ENCODE measurements at regions not wholly inside any gene's neighbourhood (a gene's known extent, or its start where the extent isn't known, plus 50 kb on each side); places are given as distances from the start of the nearest gene placed in this dataset.
"Not testable (repeated sequence)": the region's sequence is repeated elsewhere in the genome, so short reads cannot be mapped to it uniquely, and the experiment has no call there.

DNA sequence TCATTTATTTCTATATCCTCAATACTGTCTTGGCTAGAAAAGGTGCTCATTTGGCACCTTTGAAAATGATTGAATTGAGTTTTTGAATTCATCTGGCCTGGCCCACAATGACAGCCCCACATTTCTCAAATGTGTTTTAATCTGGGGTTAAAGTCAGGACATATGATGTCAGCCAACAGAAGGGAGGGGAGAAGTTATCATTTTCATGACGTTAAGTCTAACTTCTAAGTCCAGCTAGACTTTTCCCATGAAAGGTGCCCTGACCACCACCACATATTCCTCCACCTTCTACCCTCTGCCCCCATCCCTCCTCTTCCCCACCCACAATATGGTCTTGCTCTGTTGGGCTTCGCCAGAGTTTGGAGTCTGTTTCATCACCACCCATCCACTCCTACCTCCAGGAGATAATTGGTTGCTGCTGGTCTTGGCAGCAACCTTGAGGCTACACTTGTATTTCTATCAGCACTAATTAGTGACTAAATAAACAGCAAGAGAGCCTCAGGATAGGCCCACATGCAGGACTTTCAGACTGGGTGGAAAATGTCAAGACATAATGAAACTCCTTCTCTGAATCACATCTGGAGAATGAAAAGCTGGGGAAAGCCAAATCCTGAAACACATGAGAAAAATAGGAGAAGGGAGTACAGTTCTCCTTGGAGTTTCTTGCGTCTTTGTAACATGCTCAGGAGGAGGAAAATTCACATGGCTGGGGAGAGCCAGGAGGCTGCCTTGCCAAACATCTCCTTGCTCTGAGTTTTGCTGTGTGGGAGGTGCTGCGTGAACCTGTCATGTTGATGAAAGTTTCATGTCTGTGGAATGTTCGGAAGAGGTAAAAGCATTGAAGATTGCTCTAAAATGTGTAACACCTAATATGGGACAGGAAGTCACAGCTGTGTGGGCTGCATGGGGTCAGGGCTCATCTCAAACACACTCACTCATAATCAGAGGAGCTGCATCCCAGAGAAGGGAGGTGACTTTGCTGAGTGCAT, 544.7 kb upstream of the KLF4 start:
- Histone ChIP-seq H3K4me1 (no peaks in the 10 kb centered on the region), H3K9me3 (no peaks in the 10 kb centered on the region), H3K4me3 (no peak overlapping the region), H3K27ac (no peak overlapping the region), H3K27me3 (no peaks in the 10 kb centered on the region), H3K36me3 (no peaks in the 10 kb centered on the region)
- DNase-seq (ENCODE audit: low spot score): no peak
- TF ChIP-seq, protein P1, sequence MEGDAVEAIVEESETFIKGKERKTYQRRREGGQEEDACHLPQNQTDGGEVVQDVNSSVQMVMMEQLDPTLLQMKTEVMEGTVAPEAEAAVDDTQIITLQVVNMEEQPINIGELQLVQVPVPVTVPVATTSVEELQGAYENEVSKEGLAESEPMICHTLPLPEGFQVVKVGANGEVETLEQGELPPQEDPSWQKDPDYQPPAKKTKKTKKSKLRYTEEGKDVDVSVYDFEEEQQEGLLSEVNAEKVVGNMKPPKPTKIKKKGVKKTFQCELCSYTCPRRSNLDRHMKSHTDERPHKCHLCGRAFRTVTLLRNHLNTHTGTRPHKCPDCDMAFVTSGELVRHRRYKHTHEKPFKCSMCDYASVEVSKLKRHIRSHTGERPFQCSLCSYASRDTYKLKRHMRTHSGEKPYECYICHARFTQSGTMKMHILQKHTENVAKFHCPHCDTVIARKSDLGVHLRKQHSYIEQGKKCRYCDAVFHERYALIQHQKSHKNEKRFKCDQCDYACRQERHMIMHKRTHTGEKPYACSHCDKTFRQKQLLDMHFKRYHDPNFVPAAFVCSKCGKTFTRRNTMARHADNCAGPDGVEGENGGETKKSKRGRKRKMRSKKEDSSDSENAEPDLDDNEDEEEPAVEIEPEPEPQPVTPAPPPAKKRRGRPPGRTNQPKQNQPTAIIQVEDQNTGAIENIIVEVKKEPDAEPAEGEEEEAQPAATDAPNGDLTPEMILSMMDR (IDR thresholded peaks at IDR 0.05): no peak

DNA sequence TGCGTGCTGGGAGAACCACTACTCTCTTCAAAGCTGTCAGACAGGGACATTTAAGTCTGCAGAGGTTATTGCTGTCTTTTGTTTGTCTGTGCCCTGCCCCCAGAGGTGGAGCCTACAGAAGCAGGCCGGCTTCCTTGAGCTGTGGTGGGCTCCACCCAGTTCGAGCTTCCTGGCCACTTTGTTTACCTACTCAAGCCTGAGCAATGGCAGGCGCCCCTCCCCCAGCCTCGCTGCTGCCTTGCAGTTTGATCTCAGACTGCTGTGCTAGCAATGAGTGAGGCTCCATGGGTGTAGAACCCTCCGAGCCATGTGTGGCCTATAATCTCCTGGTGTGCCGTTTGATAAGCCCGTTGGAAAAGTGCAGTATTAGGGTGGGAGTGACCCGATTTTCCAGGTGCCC, 542.5 kb upstream of the KLF4 start:
- not testable (repeated sequence) for H3K4me1 ChIP-seq; H3K4me3 ChIP-seq; H3K27ac ChIP-seq; H3K9me3 ChIP-seq; DNase-seq (ENCODE audit: low spot score); H3K36me3 ChIP-seq; H3K27me3 ChIP-seq

DNA sequence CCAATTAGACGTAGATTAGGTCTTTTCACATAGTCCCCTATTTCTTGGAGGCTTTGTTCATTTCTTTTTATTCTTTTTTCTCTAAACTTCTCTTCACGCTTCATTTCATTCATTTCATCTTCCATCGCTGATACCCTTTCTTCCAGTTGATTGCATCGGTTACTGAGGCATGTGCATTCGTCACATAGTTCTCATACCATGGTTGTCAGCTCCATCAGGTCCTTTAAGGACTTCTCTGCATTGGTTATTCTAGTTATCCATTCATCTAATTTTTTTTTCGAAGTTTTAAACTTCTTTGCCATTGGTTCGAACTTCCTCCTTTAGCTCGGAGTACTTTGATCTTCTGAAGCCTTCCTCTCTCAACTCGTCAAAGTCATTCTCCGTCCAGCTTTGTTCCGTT, 541.7 kb upstream of the KLF4 start:
- not testable (repeated sequence) for H3K4me1 ChIP-seq; H3K9me3 ChIP-seq; H3K4me3 ChIP-seq; H3K27me3 ChIP-seq; H3K27ac ChIP-seq; H3K36me3 ChIP-seq; DNase-seq (ENCODE audit: low spot score)

DNA sequence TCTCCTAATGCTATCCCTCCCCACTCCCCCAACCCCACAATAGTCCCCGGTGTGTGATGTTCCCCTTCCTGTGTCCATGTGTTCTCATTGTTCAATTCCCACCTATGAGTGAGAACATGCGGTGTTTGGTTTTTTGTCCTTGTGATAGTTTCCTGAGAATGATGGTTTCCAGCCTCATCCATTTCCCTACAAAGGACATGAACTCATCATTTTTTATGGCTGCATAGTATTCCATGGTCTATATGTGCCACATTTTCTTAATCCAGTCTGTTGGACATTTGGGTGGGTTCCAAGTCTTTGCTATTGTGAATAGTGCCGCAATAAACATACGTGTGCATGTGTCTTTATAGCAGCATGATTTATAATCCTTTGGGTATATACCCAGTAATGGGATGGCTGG, 537.1 kb upstream of the KLF4 start:
- H3K4me3 ChIP-seq, H3K27me3 ChIP-seq, H3K4me1 ChIP-seq: not testable (repeated sequence)

DNA sequence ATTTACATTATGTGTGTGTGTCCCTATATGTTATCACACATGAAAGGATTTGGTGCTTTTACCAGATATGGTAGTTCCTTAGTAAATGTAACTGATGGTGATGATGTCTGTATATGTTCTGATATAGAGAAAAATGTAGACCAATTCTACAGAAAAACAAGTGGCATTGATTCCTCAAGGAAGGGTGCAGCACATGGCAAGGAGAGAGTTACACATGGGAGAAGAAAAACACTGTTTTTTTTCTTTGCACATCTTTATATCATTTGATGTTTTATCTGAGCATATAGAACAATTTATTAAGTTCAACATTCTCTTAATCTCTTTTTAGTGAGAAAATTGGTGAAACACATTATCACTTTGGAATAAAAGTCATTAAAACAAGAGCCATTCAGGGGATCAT, 535.0 kb upstream of the KLF4 start:
- Histone ChIP-seq H3K36me3 (no peaks in the 10 kb centered on the region), H3K27me3 (no peaks in the 10 kb centered on the region), H3K4me3 (no peak overlapping the region), H3K4me1 (no peaks in the 10 kb centered on the region), H3K27ac (no peak overlapping the region), H3K9me3 (no peaks in the 10 kb centered on the region)
- no peak for DNase-seq (ENCODE audit: low spot score)
- TF ChIP-seq, protein P1 (IDR thresholded peaks at IDR 0.05): no peak

More for the DNA sequence above, 537.1 kb upstream of the KLF4 start:
- H3K27ac ChIP-seq; H3K36me3 ChIP-seq; DNase-seq (ENCODE audit: low spot score); H3K9me3 ChIP-seq: not testable (repeated sequence)

DNA sequence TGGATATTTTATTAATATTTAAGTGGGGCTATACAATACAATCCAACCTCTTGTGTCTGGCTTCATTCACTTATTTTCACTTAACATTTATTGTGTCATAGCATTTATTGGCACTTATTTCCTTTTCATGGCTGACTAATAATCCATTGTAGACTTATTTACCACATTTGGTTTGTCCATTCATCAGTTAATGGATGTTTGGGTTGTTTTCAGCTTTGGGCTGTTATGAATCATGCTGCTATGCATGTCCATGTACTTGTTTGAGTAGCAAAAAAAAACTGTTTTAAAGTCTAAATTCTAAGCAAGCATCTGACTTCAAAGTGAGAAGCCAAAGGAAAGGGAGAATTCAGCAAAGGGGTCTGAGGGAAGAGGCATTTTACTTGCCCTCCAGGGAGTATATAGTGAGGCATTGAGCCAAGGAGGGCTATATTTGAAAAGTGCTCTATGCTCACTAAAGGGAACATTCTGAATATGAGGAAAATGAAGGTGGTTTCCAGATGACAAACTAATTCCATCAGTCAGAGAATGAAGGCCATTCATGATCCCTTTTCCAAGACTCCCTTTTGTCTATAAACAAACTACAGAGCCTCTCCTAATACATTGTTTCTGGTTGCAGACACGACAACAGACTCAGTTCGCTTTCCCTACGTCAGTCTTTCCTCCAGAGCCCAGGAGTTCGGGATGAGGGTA, 532.8 kb upstream of the KLF4 start:
- no peaks in the 10 kb centered on the region for H3K27me3 ChIP-seq
- H3K4me1 ChIP-seq: no peaks in the 10 kb centered on the region
- H3K36me3 ChIP-seq: no peaks in the 10 kb centered on the region
- TF ChIP-seq, protein P1 (IDR thresholded peaks at IDR 0.05): no peak
- H3K9me3 ChIP-seq: no peaks in the 10 kb centered on the region
- no peak overlapping the region for H3K4me3 ChIP-seq
- DNase-seq (ENCODE audit: low spot score): no peak
- no peak overlapping the region for H3K27ac ChIP-seq

DNA sequence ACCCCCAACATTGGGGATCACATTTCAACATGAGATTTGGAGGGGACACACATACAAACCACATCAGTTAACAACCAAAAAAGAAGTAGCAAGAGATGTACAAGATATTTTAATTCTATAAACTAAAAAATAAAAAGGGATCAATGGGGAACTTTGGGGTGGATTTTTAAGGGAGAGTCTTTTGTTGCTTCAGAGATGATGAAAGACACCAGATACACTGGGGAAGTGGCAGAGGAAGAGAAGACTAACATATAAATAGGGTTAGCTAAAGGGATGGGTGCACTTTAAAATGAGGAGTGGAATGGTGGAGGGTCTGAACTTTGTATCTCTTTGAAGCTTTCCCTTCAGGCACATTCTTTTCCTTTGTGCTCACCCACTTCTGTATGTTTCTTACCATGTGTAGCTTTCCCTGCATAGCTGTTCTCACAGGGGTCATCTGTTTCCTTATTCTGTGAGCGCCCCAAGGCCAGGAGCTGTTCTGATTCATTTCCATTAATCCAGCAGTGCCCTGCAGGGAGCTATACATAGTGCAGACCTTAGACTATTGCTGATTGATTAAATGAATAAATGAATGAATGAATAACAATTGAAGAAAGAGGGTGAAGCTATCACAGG, 531.6 kb upstream of the KLF4 start:
- no peak for DNase-seq (ENCODE audit: low spot score)
- Histone ChIP-seq H3K4me1 (no peaks in the 10 kb centered on the region), H3K27me3 (no peaks in the 10 kb centered on the region), H3K4me3 (no peak overlapping the region), H3K36me3 (no peaks in the 10 kb centered on the region), H3K9me3 (no peaks in the 10 kb centered on the region), H3K27ac (no peak overlapping the region)
- TF ChIP-seq, protein P1 (IDR thresholded peaks at IDR 0.05): no peak
